ENCODE measurements at regions not wholly inside any gene's neighbourhood (a gene's known extent, or its start where the extent isn't known, plus 50 kb on each side); places are given as distances from the start of the nearest gene placed in this dataset.

GRCh38 chr2:152961351-152961750 lies 242.9 kb downstream of the ARL6IP6 start:
- DNase-seq: no peak

GRCh38 chr2:152950126-152950525 lies 231.7 kb downstream of the ARL6IP6 start:
- no peak for DNase-seq

GRCh38 chr2:152944099-152944498 lies 225.7 kb downstream of the ARL6IP6 start:
- no peak for DNase-seq

GRCh38 chr2:152942940-152943440 lies 224.6 kb downstream of the ARL6IP6 start:
- DNase-seq: no peak

- no peak for DNase-seq
Observed at GRCh38 chr2:152930501-152930900, 212.1 kb downstream of the ARL6IP6 start.

GRCh38 chr2:152929628-152930027 lies 211.2 kb downstream of the ARL6IP6 start:
- no peak for DNase-seq

GRCh38 chr2:152925547-152926448 lies 207.4 kb downstream of the ARL6IP6 start:
- peak; percentile 68 for DNase-seq

GRCh38 chr2:152924722-152925121 lies 206.3 kb downstream of the ARL6IP6 start:
- DNase-seq: no peak

- no peak for DNase-seq
Observed at GRCh38 chr2:152924219-152924618, 205.8 kb downstream of the ARL6IP6 start.

GRCh38 chr2:152920846-152921245 lies 202.4 kb downstream of the ARL6IP6 start:
- DNase-seq: no peak

- DNase-seq: no peak
Observed at GRCh38 chr2:152910970-152911369, 192.6 kb downstream of the ARL6IP6 start.

GRCh38 chr2:152907046-152907445 lies 188.6 kb downstream of the ARL6IP6 start:
- no peak for DNase-seq

- no peak for DNase-seq
Observed at GRCh38 chr2:152894051-152894450, 175.6 kb downstream of the ARL6IP6 start.

GRCh38 chr2:152890736-152891135 lies 172.3 kb downstream of the ARL6IP6 start:
- no peak for DNase-seq

GRCh38 chr2:152883951-152884487 lies 165.6 kb downstream of the ARL6IP6 start:
- no peak for DNase-seq

- no peak for DNase-seq
Observed at GRCh38 chr2:152881527-152881926, 163.1 kb downstream of the ARL6IP6 start.

- no peak for DNase-seq
Observed at GRCh38 chr2:152879275-152879674, 160.9 kb downstream of the ARL6IP6 start.

- no peak for DNase-seq
Observed at GRCh38 chr2:152875701-152876695, 157.6 kb downstream of the ARL6IP6 start.

- no peak for DNase-seq
Observed at GRCh38 chr2:152874955-152875354, 156.5 kb downstream of the ARL6IP6 start.

- no peak for DNase-seq
Observed at GRCh38 chr2:152870239-152870638, 151.8 kb downstream of the ARL6IP6 start.

- no peak for DNase-seq
Observed at GRCh38 chr2:152867397-152867796, 149.0 kb downstream of the ARL6IP6 start.

- no peak for DNase-seq
Observed at GRCh38 chr2:152864601-152865149, 146.3 kb downstream of the ARL6IP6 start.

GRCh38 chr2:152863826-152864225 lies 145.4 kb downstream of the ARL6IP6 start:
- DNase-seq: no peak
